DMS153 treated with DMSO at 0.1 percent for 48 hours (cell line): ENCODE measurements at regions not wholly inside any gene's neighbourhood (a gene's known extent, or its start where the extent isn't known, plus 50 kb on each side); places are given as distances from the start of the nearest gene placed in this dataset.

Experiments
- DNase-seq: peaks from one replicate; lab custom pipeline; 2025; ENCODE audit not compliant: unreplicated experiment; lab: John Stamatoyannopoulos, UW

DNA sequence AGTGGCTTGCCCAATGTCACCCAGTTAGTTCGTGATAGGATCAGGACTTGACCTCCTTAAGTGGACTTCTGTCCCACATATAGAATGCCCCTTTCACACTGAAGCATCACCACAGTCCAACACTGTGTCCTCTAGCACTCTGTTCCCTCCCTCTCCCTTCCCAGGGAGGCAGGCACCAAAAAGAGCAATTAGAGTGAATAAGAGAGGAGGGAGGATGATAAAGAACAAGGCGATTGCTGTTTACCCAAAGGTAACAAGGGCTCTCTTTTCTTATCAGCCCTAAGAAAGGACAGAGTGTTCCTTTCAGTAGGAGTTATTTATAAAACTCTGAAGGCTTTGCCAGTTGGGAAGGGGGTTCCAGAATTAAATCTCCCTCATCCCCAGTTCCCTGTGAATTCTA is 192.7 kb upstream of the ATP2B1 start:
- DNase-seq, result no peak

- DNase-seq, result no peak
Observed at GRCh38 chr12:89899651-89900050, 191.0 kb upstream of the ATP2B1 start.

DNA sequence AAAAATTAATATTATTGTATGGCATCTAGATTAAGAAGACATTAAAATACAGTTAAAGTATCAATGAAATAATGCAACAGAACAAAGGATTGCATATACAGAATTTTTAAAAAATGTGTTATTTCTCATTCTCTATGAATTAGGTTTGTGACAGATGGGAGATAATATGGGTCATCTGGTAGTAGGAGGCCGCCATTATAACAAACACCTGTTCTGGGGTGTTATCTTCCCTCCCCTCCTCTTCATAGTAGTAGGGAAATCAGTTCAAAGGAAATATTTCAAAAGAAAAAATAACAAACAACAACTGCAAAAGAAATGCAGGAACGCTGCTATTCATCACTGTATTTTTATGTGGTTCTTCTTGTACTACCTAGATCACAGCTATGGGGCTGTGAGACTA is 187.0 kb upstream of the ATP2B1 start:
- no peak for DNase-seq

DNA sequence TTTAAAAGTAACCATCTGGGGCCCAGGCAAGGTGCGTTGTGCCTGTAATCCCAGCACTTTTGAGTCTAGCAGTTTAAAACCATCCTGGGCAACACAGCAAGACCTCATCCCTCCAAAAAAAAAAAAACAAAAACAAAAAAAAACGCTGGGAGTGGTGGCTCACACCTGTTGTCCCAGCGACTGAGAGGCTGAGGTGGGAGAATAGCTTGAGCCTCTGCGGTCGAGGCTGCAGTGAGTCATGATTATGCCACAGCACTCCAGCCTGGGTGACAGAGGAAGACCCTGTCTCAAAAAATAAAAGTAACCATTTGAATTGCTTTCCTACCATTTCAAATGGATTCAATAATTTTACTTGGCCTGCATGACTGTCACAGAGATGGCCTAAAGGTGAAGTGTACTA is 186.5 kb upstream of the ATP2B1 start:
- DNase-seq, result no peak

DNA sequence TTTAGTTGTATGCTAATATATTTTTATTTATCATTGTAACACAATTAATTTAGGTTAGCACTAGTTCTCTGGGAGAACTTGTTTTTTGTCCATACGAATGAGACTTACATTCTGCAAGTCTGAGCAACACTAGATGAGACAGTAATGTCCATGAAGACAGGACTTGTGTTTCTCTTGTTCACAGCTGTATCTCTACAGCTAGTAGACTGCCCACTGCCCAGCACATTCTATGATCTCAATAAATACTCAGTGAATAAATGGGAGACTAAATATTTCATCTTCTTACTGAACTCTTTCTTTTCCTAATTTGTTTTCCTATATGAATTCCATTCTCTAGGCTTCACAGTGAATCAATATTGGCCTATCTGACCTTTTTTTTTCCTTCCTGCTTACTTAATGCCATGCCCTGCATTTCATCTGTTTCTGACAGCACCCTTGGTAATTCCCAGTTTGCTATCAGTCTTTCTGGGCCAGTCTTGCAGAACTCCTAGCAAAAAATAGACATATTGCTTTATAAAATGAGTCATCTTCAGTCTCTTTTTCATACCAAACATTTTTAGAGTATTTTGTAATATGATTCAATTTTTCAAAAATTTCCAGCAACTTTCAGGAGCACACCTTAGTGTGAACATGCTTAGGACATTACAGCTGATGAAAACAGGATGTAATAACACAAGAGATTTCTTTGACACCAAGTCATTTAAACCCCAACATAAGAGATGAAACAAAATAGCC is 185.5 kb upstream of the ATP2B1 start:
- DNase-seq, result no peak

GRCh38 chr12:89892436-89892835 is 183.8 kb upstream of the ATP2B1 start:
- DNase-seq, result no peak

DNA sequence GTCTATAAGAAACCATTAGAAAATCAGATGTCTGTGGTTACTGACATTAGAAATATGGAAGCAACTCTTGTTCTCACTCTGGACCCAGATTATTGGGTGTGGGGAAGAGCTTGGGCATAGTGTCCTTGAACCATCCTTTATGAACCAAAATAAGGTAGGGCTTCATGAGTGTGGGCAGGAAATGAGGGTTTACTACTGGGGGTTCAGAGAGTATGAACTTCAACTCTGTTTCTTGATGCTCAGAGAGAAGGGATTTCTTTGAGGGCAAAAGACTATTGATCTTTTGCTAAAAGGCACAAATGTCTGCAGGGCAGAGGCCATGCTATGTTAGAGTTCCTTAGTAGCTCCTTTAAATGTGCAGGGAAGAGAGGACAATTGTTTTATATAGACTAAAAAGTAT is 183.3 kb upstream of the ATP2B1 start:
- no peak for DNase-seq

- no peak for DNase-seq
Observed at GRCh38 chr12:89890161-89890560, 181.5 kb upstream of the ATP2B1 start.

GRCh38 chr12:89889062-89889461 is 180.4 kb upstream of the ATP2B1 start:
- DNase-seq, result no peak

DNA sequence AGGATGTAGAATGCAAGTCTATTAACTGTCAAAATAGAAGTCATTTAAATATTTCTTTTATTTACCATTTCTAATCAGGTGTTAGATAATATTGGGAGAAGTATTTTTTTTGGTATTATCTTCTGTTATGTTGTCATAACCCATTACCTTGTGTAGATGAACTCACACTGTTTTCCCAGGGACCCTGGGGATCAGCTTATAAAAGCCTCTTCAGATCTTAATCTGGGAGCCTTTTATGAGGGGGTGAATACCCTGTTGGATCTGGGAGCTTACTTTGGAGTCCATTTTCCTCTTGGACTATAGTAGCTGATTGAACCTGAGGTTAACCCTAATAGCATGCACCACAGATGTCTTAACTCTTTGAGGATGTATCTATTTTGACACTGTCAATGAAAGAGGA is 176.3 kb upstream of the ATP2B1 start:
- no peak for DNase-seq

DNA sequence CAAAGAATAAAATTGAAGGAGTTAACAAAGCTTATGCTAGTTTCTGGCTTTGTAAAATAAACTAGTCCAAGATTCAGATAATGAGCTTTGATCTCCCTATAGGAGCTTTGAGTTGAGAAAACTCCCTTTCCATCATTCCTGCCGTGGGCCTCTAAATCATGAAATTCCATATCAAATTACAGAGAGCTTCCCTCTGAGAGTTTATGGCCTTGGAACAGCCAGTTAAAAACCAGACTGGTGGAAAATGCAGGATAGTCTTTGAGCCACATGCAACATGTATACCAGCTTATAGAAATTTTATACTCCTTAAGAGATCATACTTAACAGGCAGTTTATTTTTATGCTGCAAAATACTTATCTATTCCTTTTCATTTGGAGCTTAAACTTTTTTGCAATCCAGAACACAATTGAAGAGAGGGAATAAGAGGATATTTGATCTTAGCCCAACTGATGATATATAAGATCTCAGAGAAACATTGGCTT is 175.8 kb upstream of the ATP2B1 start:
- DNase-seq, result peak; percentile 26

GRCh38 chr12:89883630-89884389 is 175.2 kb upstream of the ATP2B1 start:
- DNase-seq, result peak; percentile 60

DNA sequence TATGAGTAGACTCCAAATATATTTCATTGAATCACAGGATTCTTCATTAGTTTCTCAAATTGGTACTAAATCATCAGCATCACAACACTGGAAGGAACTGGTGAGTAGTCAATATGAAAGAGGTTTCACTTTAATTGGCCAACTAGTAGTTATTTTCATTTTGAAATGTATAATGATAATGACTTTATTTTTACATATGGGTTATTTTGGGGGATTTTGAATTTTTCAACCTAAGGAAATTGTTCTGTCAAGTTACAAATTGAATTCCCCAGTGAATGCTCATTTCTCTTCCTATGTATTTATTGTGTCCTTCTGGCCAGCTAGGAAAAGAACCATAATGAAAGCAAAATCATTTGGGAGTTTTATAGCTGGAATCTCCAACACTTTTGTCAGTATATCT is 174.2 kb upstream of the ATP2B1 start:
- DNase-seq, result no peak

DNA sequence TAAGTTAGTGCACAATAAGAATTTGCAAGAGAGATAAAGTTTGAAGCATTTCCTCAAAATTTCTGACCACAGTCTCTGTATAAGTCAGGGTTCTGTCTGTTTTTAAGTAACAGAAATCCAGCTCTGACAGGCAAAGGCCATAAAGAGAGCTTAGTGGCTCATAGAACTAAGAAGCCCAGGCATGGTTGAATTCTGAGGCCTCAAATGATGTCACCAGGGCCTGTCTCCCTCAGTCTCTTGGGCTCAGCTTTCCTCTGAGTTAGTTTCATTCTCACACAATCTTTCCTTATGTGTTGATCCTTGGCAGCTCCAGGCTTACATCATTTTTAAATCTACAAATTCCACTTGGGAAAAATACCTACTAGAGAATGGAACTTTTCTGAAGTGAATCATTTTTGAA is 173.4 kb upstream of the ATP2B1 start:
- DNase-seq, result no peak

- no peak for DNase-seq
Observed at GRCh38 chr12:89880690-89881350, 172.2 kb upstream of the ATP2B1 start.

DNA sequence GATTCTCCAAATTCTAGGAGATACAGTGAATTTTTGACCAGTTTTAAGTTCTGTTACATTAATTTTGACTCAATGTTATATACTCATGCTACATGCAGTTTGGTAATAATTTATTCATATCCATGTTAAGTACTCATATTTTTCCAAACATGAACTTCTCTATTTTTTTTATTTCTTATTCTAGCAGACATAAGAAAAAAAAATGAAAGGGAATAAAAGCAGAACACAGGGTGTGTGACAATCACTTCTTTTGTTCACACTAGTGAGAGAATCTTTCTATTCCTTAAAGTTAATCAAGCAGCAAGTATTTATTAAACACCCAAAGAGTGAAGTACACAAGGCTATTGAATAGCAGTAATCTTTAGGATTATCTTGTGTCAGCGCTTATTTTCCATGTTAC is 171.1 kb upstream of the ATP2B1 start:
- no peak for DNase-seq

DNA sequence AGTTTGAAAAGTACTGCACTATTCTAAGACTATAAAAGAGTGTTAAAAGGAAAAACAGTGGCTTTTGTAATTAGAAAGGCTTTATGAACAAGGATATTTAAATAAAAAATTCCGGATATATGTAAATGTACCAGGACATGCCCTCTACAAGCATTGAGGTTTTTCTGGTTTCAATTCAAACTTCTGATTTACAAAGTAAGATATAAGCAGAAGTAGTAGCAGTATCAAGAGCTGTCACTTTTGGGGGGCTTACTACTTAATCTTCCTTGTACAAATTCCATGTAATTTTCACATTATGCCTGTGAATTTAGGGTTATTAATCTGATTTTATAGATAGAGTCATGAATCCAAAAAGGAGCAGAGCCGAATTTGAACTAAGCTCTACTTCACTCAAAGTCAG is 170.3 kb upstream of the ATP2B1 start:
- DNase-seq, result no peak

- no peak for DNase-seq
Observed at GRCh38 chr12:89878327-89878726, 169.7 kb upstream of the ATP2B1 start.

DNA sequence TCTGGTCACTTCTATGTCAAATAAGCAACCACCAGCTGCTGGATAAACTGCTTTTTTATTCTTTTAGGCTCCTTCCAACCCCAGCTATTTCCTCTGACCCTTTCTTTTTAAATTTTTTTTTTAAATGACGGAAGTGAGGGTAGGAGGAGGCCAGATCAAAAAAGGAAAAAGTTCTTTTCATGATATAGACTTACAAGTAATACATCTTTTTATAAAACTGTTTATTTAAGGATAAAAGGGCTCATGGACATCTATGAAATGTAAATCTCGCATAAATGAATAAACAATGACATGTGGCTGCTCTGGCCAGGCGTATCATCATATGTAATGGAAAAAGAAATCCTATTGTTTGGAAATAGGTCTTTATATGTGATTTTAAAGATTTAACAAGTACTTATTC is 169.0 kb upstream of the ATP2B1 start:
- no peak for DNase-seq

- DNase-seq, result no peak
Observed at GRCh38 chr12:89877136-89877535, 168.5 kb upstream of the ATP2B1 start.

DNA sequence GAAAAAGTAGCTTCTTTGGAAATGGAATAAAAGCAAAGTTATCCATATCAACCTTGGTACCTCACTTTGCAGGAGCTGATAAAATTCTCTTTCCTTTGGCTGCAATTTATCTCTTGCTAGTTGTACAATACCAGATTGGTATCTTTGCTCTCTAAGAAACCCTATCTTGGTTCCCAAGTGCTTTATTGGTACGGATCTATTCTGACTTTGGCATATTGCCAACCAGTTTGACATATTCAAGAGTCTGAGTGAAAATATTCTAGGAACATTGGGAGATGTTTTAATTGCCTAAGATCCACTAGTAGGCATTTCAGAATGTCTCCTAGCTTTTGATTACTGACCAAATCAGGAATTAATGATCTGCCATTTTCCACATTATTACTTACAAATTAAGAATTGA is 167.2 kb upstream of the ATP2B1 start:
- DNase-seq, result no peak

DNA sequence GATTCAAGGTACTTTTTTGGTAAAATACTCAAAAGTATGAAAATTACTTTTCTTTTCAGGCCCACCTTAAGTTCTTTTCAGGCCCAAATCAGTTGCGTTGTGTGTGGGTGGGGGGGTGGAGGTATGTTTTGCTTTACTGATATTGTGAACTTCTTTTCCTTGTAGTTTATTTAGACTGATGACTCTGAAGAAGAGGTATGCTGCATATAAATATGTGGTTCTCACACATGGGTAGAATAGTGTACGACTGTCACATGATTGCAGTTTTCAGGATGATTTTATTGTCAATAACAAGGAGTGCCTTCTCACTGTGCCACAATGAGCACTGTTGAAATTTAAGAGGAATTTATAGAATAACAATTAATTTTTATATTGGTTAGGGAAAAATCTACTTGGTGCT is 166.6 kb upstream of the ATP2B1 start:
- no peak for DNase-seq
